PFSK-1 (cell line): ENCODE measurements at regions not wholly inside any gene's neighbourhood (a gene's known extent, or its start where the extent isn't known, plus 50 kb on each side); places are given as distances from the start of the nearest gene placed in this dataset.

Experiments
- FOXP2 ChIP-seq: optimal IDR thresholded peaks from 2 replicates; pipeline ENCODE3; 2011; ENCODE audit warnings: borderline replicate concordance, control low read depth, inconsistent platforms; ENCODE audit not compliant: insufficient read depth; ENCODE audit errors: extremely low read length, extremely low read depth
- POLR2AphosphoS5 ChIP-seq: IDR thresholded peaks from 2 replicates; pipeline ENCODE4 v1.6.1; 2012; ENCODE audit warnings: low read depth, mild to moderate bottlenecking, control low read depth, low read length, moderate library complexity
- REST ChIP-seq, 2 experiments: IDR thresholded peaks; 2 replicates each; pipeline versions ENCODE4 v1.6.1 to v1.8.0; 2011 to 2012; ENCODE audit warnings: low read depth in 2 of 2, low read length in 2 of 2, control low read depth in 1 of 2, inconsistent platforms in 1 of 2, mild to moderate bottlenecking in 1 of 2, moderate library complexity in 1 of 2; ENCODE audit not compliant: insufficient read depth in 1 of 2
- SIN3A ChIP-seq: IDR thresholded peaks from 2 replicates; pipeline ENCODE4 v1.6.1; 2012; ENCODE audit warnings: mild to moderate bottlenecking, low read length, moderate library complexity, borderline replicate concordance; ENCODE audit not compliant: insufficient read depth
- TAF1 ChIP-seq: IDR thresholded peaks from 2 replicates; pipeline ENCODE4 v1.6.1; 2012; ENCODE audit warnings: low read length, control low read depth, borderline replicate concordance; ENCODE audit not compliant: insufficient read depth

GRCh38 chr12:59318940-59319339 lies 276.9 kb upstream of the SLC16A7 start:
- TF ChIP-seq POLR2AphosphoS5: no peak
- TF ChIP-seq REST (IDR thresholded peaks at IDR 0.05; ENCODE audit: insufficient read depth in 1 of 2, low read depth in 2 of 2, low read length in 2 of 2): no peak
- TF ChIP-seq TAF1: no peak
- TF ChIP-seq FOXP2: no peak
- no peak for TF ChIP-seq SIN3A

- TF ChIP-seq TAF1: no peak
- no peak for TF ChIP-seq FOXP2
- no peak for TF ChIP-seq POLR2AphosphoS5
- TF ChIP-seq SIN3A: no peak
- TF ChIP-seq REST (IDR thresholded peaks at IDR 0.05; ENCODE audit: insufficient read depth in 1 of 2, low read depth in 2 of 2, low read length in 2 of 2): no peak
Observed at GRCh38 chr12:59317598-59317997, 278.2 kb upstream of the SLC16A7 start.

- TF ChIP-seq SIN3A (no peak), FOXP2 (no peak), TAF1 (no peak), POLR2AphosphoS5 (no peak), REST (IDR thresholded peaks at IDR 0.05; ENCODE audit: insufficient read depth in 1 of 2, low read depth in 2 of 2, low read length in 2 of 2) (no peak)
Observed at GRCh38 chr12:59316938-59317337, 278.9 kb upstream of the SLC16A7 start.

- TF ChIP-seq SIN3A: no peak
- TF ChIP-seq FOXP2: no peak
- no peak for TF ChIP-seq REST (IDR thresholded peaks at IDR 0.05; ENCODE audit: insufficient read depth in 1 of 2, low read depth in 2 of 2, low read length in 2 of 2)
- TF ChIP-seq POLR2AphosphoS5: no peak
- no peak for TF ChIP-seq TAF1
Observed at GRCh38 chr12:59314209-59314608, 281.6 kb upstream of the SLC16A7 start.

- TF ChIP-seq REST (IDR thresholded peaks at IDR 0.05; ENCODE audit: insufficient read depth in 1 of 2, low read depth in 2 of 2, low read length in 2 of 2): no peak
- no peak for TF ChIP-seq FOXP2
- no peak for TF ChIP-seq SIN3A
- TF ChIP-seq POLR2AphosphoS5: no peak
- no peak for TF ChIP-seq TAF1
Observed at GRCh38 chr12:59304077-59304721, 291.6 kb upstream of the SLC16A7 start.
